ENCODE measurements at regions not wholly inside any gene's neighbourhood (a gene's known extent, or its start where the extent isn't known, plus 50 kb on each side); places are given as distances from the start of the nearest gene placed in this dataset.

DNA sequence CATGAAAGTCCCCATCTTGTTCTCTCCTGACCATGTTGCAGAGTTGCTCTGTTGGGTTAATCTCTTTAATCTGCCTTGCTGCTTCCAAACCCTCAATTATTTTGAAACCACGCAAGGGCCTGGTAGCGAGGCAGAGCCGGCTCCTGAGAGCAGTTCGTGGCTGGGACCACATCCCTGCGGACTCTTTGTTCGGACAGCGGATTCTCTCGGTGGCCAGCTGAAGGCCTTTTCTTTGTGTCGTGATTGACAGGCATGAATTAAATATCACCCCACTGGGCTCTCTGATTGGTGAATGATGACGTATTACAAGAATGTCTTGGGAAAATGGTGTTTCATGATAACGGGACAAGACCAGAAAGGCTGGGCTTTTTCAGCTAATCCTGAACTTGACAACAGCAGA, 66.9 kb upstream of the ARHGAP21 start:
- TF ChIP-seq, protein P1, sequence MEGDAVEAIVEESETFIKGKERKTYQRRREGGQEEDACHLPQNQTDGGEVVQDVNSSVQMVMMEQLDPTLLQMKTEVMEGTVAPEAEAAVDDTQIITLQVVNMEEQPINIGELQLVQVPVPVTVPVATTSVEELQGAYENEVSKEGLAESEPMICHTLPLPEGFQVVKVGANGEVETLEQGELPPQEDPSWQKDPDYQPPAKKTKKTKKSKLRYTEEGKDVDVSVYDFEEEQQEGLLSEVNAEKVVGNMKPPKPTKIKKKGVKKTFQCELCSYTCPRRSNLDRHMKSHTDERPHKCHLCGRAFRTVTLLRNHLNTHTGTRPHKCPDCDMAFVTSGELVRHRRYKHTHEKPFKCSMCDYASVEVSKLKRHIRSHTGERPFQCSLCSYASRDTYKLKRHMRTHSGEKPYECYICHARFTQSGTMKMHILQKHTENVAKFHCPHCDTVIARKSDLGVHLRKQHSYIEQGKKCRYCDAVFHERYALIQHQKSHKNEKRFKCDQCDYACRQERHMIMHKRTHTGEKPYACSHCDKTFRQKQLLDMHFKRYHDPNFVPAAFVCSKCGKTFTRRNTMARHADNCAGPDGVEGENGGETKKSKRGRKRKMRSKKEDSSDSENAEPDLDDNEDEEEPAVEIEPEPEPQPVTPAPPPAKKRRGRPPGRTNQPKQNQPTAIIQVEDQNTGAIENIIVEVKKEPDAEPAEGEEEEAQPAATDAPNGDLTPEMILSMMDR (IDR thresholded peaks at IDR 0.05): no peak
- TF ChIP-seq EZH2phosphoT487 (IDR thresholded peaks at IDR 0.05) (no peak), EZH2 (IDR thresholded peaks at IDR 0.05) (no peak)
